Caco-2 (cell line): ENCODE measurements at regions not wholly inside any gene's neighbourhood (a gene's known extent, or its start where the extent isn't known, plus 50 kb on each side); places are given as distances from the start of the nearest gene placed in this dataset.

Experiments used
- BruUV-seq: library from RNA; stranded (reverse); fragments of 400-500 nt; replicated peaks from 2 replicates; lab custom pipeline; 2021; lab: Mats Ljungman, UMichigan
- CTCF ChIA-PET: fragments of 300-600 bp; sonication (Branson Sonifier 250); formaldehyde crosslinking; loops from one replicate; lab custom pipeline; 2022; ENCODE audit warnings: antibody characterized with exemption; lab: Charles Lee
- POLR2A ChIA-PET: fragments of 300-600 bp; sonication (Branson Sonifier 250); formaldehyde crosslinking; loops from one replicate; lab custom pipeline; 2022; ENCODE audit warnings: antibody characterized with exemption; lab: Charles Lee
- DNase-seq, 2 experiments: peaks; one replicate each; pipeline versions ENCODE4 v3.0.0 to v3.0.0-alpha.2; 2020 to 2022
- H3K27me3 ChIP-seq: replicated peaks from 2 replicates; pipeline ENCODE4 v1.6.0; 2011; ENCODE audit warnings: low read length; ENCODE audit not compliant: control insufficient read depth, insufficient read depth
- H3K36me3 ChIP-seq: 2 replicates; pipeline ENCODE4 v1.5.1; 2011; ENCODE audit warnings: low read length; ENCODE audit not compliant: control insufficient read depth, insufficient read depth
- H3K4me1 ChIP-seq: fragments of 250-450 bp; sonication (Bioruptor Pico); 2 replicates; pipeline ENCODE4 v1.5.1; 2020; ENCODE audit warnings: mild to moderate bottlenecking
- H3K4me3 ChIP-seq: 2 replicates; pipeline ENCODE4 v1.5.1; 2011; ENCODE audit warnings: low read depth, mild to moderate bottlenecking, control low read depth, low read length
- H3K9me3 ChIP-seq: fragments of 250-450 bp; sonication (Bioruptor Pico); 2 replicates; pipeline ENCODE4 v1.5.1; 2020; ENCODE audit warnings: mild to moderate bottlenecking, moderate library complexity
- H3K27ac Mint-ChIP-seq: one replicate; pipeline ENCODE4 v1.8.0; 2022; ENCODE audit warnings: mixed read lengths; ENCODE audit not compliant: unreplicated experiment
- H3K27me3 Mint-ChIP-seq: one replicate; pipeline ENCODE4 v1.8.0; 2022; ENCODE audit warnings: mixed read lengths; ENCODE audit not compliant: insufficient read depth, unreplicated experiment
- H3K36me3 Mint-ChIP-seq: one replicate; pipeline ENCODE4 v1.8.0; 2022; ENCODE audit warnings: mild to moderate bottlenecking, mixed read lengths; ENCODE audit not compliant: insufficient read depth, unreplicated experiment
- H3K4me1 Mint-ChIP-seq: one replicate; pipeline ENCODE4 v1.8.0; 2022; ENCODE audit warnings: low read depth, mixed read lengths; ENCODE audit not compliant: unreplicated experiment
- H3K4me3 Mint-ChIP-seq: one replicate; pipeline ENCODE4 v1.8.0; 2022; ENCODE audit warnings: mild to moderate bottlenecking, moderate library complexity, mixed read lengths; ENCODE audit not compliant: unreplicated experiment
- H3K9me3 Mint-ChIP-seq: one replicate; pipeline ENCODE4 v1.8.0; 2022; ENCODE audit warnings: mixed read lengths; ENCODE audit not compliant: unreplicated experiment
- CTCF ChIP-seq, 2 experiments: fragments of 200-600 bp in 1 of 2; IDR thresholded peaks; 1 replicate in 1 of 2; 2 replicates in 1 of 2; pipeline versions ENCODE4 v1.5.1 to v1.8.0; 2011 to 2022; ENCODE audit warnings: antibody characterized with exemption in 1 of 2, control low read depth in 1 of 2, inconsistent platforms in 1 of 2, low read depth in 1 of 2, low read length in 1 of 2, mild to moderate bottlenecking in 1 of 2, moderate library complexity in 1 of 2; ENCODE audit not compliant: insufficient read depth in 1 of 2, severe bottlenecking in 1 of 2, unreplicated experiment in 1 of 2
- intact Hi-C: fragments of 100-400 bp; cut with micrococcal nuclease; formaldehyde crosslinking; loops from one replicate; pipeline ENCODE4 v1.10.0; 2022; ENCODE audit not compliant: unreplicated experiment

- Mint-ChIP-seq H3K27me3 (peaks cover 14% of the 10 kb centered on the region), H3K9me3 (no peaks in the 10 kb centered on the region), H3K4me3 (no peak overlapping the region), H3K4me1 (no peaks in the 10 kb centered on the region), H3K27ac (no peak overlapping the region), H3K36me3 (no peaks in the 10 kb centered on the region)
- Histone ChIP-seq H3K36me3 (no peaks in the 10 kb centered on the region), H3K9me3 (peaks cover 5% of the 10 kb centered on the region; the same call in 1 of the 2 replicates), H3K4me1 (no peaks in the 10 kb centered on the region), H3K27me3 (no peaks in the 10 kb centered on the region), H3K4me3 (no peak overlapping the region)
- ChIA-PET CTCF (no interaction called here), POLR2A (no interaction called here)
- TF ChIP-seq CTCF (IDR thresholded peaks at IDR 0.05; ENCODE audit: insufficient read depth in 1 of 2, low read depth in 1 of 2, low read length in 1 of 2, severe bottlenecking in 1 of 2, unreplicated experiment in 1 of 2) = no peak
- no TSS peak for BruUV-seq
- intact Hi-C loops = no loop called here
- DNase-seq = no peak
Measured at GRCh38 chr9:34810187-34810524, 100.2 kb upstream of the CCL21 start.

GRCh38 chr9:34809504-34810186, 99.7 kb upstream of the CCL21 start:
- DNase-seq = no peak
- no peaks in the 10 kb centered on the region for H3K9me3 Mint-ChIP-seq
- Histone ChIP-seq H3K4me3 (no peak overlapping the region), H3K9me3 (peaks cover 5% of the 10 kb centered on the region; the same call in 1 of the 2 replicates), H3K27me3 (no peaks in the 10 kb centered on the region), H3K36me3 (no peaks in the 10 kb centered on the region), H3K4me1 (no peaks in the 10 kb centered on the region)
- TF ChIP-seq CTCF (IDR thresholded peaks at IDR 0.05; ENCODE audit: insufficient read depth in 1 of 2, low read depth in 1 of 2, low read length in 1 of 2, severe bottlenecking in 1 of 2, unreplicated experiment in 1 of 2) = no peak
- no peaks in the 10 kb centered on the region for H3K4me1 Mint-ChIP-seq
- no peak overlapping the region for H3K4me3 Mint-ChIP-seq
- CTCF ChIA-PET = no interaction called here
- H3K27me3 Mint-ChIP-seq = peaks cover 14% of the 10 kb centered on the region
- intact Hi-C loops = no loop called here
- H3K27ac Mint-ChIP-seq = no peak overlapping the region
- BruUV-seq = no TSS peak
- no peaks in the 10 kb centered on the region for H3K36me3 Mint-ChIP-seq
- POLR2A ChIA-PET = no interaction called here

GRCh38 chr9:34802916-34803315, 93.0 kb upstream of the CCL21 start:
- no peak overlapping the region for H3K4me3 ChIP-seq
- no peaks in the 10 kb centered on the region for H3K36me3 ChIP-seq
- no peaks in the 10 kb centered on the region for H3K27me3 ChIP-seq
- intact Hi-C loops = no loop called here
- H3K9me3 ChIP-seq = peaks cover 5% of the 10 kb centered on the region; the same call in 1 of the 2 replicates
- H3K27ac Mint-ChIP-seq = no peak overlapping the region
- H3K36me3 Mint-ChIP-seq = no peaks in the 10 kb centered on the region
- no peak overlapping the region for H3K4me3 Mint-ChIP-seq
- DNase-seq = no peak
- no peaks in the 10 kb centered on the region for H3K9me3 Mint-ChIP-seq
- no TSS peak for BruUV-seq
- no peak for TF ChIP-seq CTCF (IDR thresholded peaks at IDR 0.05; ENCODE audit: insufficient read depth in 1 of 2, low read depth in 1 of 2, low read length in 1 of 2, severe bottlenecking in 1 of 2, unreplicated experiment in 1 of 2)
- peaks cover 3% of the 10 kb centered on the region for H3K27me3 Mint-ChIP-seq
- H3K4me1 Mint-ChIP-seq = no peaks in the 10 kb centered on the region
- CTCF ChIA-PET = no interaction called here
- POLR2A ChIA-PET = no interaction called here
- no peaks in the 10 kb centered on the region for H3K4me1 ChIP-seq
